OCI-M1 (cell line): ENCODE measurements at regions not wholly inside any gene's neighbourhood (a gene's known extent, or its start where the extent isn't known, plus 50 kb on each side); places are given as distances from the start of the nearest gene placed in this dataset.
A peak's percentile ranks its signal among the peaks of the same experiment; 100 is the strongest.

Experiments used
- DNase-seq: peaks from one replicate; lab custom pipeline; 2025; lab: John Stamatoyannopoulos, UW

GRCh38 chr16:80041410-80041809 is 440.9 kb upstream of the MAF start:
- no peak for DNase-seq

DNA sequence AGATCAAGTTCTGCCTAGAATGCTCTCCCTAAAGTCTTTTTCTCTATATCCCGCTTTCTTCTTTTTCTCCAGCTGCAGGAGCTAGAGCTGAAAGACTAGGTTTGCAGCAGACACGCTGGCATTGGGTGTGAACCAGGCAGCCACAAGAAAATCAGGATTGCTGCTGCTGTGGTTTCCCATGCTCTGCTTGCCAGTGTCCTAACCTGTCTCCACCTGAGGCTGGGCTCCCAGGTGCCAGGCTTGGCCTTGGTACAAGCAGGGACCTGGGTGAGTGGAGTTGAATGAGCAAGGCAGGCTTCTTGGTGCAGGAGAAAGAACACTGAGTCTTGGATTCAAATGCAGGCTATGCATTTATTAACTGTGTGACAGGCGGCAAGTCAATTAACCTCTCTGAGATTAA is 440.3 kb upstream of the MAF start:
- DNase-seq = no peak

GRCh38 chr16:80040413-80040812 is 439.9 kb upstream of the MAF start:
- no peak for DNase-seq

- no peak for DNase-seq
These were observed 439.2 kb upstream of the MAF start for GRCh38 chr16:80039777-80040176.

- DNase-seq = no peak
These were observed 438.0 kb upstream of the MAF start for GRCh38 chr16:80038566-80038965.

- no peak for DNase-seq
These were observed 434.6 kb upstream of the MAF start for GRCh38 chr16:80034948-80035663.

GRCh38 chr16:80034469-80034826 is 433.9 kb upstream of the MAF start:
- no peak for DNase-seq

- no peak for DNase-seq
These were observed 433.4 kb upstream of the MAF start for GRCh38 chr16:80033783-80034468.

DNA sequence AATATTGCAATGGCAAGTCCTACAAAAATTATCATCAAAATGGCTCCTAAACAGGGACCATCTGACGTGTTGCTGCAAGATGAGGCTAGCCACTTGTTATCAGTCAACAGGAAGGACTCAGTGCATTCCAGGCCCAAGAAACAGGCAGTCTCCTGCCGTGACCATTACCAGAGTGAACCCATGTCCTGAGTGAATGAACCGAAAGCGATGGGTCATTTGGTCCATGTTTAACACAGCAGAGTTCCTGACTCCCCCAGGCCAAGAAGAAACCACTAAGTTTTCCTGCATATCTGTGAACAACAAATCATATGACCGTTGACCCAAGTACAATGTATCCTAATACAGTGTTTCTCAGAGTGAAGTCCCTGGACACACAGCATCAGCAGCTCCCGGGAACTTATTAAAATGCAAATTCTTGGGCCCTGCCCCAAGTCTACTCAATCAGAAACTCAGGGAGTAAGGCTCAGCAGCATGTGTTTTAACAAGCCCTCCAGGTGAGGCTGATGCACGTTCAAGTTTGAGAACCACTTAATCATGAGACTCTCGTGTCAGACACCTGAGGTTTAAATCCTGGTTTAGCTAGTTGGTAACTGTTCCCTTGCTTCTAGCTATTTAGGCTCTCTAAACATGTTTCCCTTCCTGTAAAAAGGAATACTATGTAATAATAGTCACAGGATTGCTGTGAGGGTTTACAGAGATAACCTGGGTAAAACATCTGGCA is 429.4 kb upstream of the MAF start:
- no peak for DNase-seq

DNA sequence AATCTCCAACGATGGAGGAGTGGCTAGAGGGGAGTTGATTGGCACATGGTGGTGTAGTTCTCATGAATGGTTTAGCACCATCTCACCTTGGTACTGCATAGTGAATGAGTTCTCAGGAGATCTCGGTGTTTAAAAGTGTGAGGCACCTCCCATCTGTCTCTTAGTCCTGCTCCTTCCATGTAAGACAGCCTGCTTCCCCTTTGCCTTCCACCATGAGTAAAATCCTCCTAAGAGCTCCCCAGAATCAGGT is 428.8 kb upstream of the MAF start:
- no peak for DNase-seq

DNA sequence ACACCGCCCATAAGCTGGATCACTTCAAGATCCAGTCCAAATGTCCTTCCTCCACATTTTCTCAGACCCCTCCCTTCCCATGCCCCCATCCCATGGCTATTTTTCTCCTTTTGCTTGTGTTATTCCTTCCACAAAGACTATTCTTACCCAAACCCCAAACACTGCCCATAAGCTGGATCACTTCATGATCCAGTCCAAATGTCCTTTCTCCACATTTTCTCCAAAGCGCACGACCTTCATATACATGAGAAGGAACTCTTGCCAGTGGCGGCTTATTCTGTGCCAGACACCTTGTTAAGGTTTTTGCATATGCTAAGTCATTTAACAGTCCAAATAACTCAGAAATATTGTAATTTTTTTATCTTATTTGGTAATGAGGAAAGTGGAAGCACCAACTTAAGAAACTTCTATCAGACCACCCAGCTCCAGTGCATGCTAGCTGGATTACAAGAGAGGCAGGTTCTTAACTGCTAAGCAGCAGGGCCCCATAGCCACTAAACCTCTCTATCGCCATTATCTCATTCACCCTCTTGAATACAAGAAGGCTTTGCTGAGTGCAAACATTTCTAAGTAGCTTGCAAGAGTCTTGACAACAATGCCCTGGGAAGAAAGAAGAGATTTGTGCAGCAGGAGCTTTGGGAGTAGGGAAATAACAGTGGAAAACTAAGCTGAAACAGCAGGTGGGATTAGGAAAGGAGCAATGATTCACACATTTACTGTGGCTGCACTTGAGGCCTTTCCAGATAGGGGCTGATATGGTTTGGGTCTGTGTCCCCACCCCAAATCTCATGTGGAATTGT is 428.2 kb upstream of the MAF start:
- no peak for DNase-seq

DNA sequence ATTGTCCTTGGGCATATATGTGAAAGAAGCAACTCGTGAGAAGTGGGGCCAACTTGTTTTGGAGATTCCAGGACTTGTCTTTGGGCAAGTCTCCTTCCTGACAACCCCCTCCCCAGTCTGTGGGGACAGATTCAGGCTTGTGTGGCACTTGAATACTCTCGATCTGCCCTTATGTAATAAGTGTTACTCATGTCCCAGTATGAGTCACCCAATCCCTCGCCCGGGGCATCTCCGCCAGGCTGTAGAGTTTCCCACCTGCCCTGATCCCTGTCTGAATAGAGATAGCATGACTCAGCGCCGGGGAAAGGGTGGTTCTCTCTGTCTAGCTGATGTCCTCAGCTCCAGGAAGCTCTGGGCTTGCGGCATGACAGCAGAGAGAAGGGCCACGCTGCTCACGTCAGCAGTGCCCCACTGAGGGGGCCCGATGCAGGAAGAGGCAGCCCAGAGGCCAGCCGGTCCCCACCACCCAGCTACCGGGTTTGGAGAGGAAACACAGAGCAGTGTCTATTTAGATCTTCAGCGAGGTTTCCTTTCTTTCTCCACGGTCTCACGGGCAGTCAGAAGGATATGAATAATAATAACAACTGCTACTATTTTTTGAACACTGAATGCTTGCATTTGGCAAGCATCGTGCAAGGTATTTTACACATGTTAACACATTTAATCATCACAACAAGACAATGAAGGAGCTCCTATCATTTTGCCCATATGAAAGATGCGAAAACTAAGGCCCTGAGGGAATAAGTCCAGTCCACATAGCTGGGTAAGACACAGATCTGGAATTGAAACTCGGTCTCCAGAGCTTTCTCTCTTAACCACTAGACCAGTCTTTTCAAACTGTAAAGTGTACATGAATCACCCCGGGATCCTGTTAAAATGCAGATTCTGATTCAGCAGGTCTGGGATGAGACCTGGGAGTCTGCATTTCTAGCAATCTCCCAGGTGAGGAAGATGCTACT is 426.7 kb upstream of the MAF start:
- DNase-seq = peak; percentile 56

DNA sequence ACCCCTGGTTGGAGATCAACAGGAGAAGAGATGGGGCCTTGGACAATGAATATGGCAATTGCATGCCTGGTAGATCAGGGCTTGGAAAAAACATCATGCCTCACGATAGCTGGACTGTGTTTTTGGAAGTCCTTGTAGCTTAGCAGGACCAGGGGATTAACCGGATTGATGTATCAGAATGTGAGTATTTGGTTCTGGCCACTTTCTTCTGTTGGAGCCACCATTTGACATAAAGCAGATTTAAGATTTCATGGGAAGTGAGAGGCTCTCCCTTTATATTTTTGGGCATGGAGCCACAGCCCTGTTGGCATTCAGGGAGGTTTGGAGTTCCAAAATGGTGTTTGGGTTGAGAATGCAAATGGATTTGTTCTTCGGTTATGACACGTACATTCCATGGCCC is 424.7 kb upstream of the MAF start:
- DNase-seq = no peak

GRCh38 chr16:80024443-80024842 is 423.9 kb upstream of the MAF start:
- no peak for DNase-seq

DNA sequence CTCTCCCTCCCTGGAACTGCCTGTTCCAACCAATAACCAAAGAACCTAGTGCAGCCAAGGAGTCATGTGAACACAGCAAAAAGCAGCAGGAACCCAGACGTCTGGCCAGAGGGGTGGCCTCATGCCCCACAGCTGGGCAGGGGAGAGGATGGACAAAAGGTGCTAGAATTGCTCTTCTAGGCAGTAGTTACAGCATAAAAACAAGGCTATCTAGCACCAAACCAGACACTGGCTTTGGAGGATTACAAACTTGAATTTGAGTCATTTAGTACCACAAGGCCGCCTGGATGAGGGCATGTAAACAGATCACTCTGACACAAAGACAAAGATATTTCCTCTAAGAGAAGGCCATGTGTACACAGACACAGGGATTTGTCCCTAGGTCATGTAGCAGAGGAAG is 423.3 kb upstream of the MAF start:
- DNase-seq = no peak

GRCh38 chr16:80019395-80019794 is 418.9 kb upstream of the MAF start:
- no peak for DNase-seq

- DNase-seq = no peak
These were observed 417.9 kb upstream of the MAF start for GRCh38 chr16:80018466-80018865.

DNA sequence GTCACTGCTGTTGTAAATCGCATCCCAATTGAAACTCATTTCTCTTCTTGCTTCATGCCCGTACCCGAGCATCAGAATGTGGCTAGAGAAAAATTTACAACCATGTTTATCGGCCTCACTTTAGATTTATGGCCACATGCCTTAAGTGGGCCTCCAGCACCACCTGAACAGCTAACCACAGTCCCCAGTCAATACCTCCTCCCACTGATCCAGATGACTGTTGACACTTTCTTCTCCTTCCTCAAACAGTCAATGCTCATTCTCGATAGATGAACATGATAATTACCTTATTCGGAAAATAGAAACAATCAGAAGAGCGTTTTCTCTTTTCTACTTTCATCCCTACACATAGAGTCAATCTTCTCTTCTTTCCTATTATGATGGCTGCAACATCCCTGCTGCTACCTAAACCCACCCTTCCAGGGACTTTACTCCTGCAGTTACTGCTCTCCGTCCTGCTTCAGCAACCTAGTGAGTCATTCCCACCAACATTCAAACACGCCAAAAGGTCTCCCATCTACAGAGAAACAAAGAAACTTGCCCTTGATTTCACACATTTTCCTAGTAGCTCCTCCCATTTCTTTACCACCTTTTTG is 416.3 kb upstream of the MAF start:
- DNase-seq = no peak

- DNase-seq = no peak
These were observed 415.0 kb upstream of the MAF start for GRCh38 chr16:80015566-80015965.

- DNase-seq = no peak
These were observed 413.9 kb upstream of the MAF start for GRCh38 chr16:80014241-80014939.

DNA sequence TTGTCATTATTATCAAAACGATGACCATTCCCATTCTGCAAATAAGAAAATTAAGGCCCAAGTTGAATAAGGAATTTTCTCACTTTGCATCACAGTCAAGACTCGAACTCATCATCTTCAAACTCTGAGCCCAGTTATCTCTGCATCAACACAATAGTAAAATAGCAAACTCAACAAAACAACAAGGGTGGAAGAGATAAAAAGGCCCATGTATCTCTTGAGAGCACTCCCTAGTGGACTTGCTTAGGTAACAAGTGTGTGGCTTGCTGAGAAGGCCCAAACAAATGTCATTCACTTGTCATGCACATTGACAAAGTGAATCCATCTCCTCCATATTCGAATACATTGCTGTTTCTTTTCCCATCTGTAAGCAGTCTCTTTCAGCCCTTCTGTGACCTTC is 412.0 kb upstream of the MAF start:
- DNase-seq = no peak
